ENCODE measurements at regions not wholly inside any gene's neighbourhood (a gene's known extent, or its start where the extent isn't known, plus 50 kb on each side); places are given as distances from the start of the nearest gene placed in this dataset.

DNA sequence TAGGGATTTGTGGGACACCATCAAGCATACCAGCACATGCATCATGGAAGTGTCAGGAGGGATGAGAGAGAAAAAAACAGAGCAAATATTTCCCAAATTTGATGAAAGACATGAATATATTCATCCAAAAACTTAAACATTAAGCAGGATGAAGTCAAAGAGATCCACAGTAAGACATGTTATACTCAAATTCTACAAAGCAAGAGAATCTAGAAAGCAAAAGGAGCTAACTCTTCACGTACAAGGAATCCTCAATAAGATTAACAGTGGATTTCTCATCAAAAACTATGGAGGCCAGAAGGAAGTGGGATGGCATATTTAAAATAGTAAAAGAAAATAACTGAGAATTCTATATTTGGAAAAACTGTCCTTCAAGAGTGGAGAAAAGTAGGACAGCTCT is 374.8 kb downstream of the ZFHX3 start:
- TF ChIP-seq, protein P1, sequence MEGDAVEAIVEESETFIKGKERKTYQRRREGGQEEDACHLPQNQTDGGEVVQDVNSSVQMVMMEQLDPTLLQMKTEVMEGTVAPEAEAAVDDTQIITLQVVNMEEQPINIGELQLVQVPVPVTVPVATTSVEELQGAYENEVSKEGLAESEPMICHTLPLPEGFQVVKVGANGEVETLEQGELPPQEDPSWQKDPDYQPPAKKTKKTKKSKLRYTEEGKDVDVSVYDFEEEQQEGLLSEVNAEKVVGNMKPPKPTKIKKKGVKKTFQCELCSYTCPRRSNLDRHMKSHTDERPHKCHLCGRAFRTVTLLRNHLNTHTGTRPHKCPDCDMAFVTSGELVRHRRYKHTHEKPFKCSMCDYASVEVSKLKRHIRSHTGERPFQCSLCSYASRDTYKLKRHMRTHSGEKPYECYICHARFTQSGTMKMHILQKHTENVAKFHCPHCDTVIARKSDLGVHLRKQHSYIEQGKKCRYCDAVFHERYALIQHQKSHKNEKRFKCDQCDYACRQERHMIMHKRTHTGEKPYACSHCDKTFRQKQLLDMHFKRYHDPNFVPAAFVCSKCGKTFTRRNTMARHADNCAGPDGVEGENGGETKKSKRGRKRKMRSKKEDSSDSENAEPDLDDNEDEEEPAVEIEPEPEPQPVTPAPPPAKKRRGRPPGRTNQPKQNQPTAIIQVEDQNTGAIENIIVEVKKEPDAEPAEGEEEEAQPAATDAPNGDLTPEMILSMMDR (conservative IDR thresholded peaks at IDR 0.05 in 1 of 2, IDR thresholded peaks at IDR 0.05 in 1 of 2; ENCODE audit: low read depth in 1 of 2, low read length in 2 of 2) = no peak
- no peak for TF ChIP-seq EZH2 (IDR thresholded peaks at IDR 0.05; ENCODE audit: low read length, missing control alignments)

Data from fibroblast of lung (primary cell).